SU-DHL-6 (cell line): ENCODE measurements at regions not wholly inside any gene's neighbourhood (a gene's known extent, or its start where the extent isn't known, plus 50 kb on each side); places are given as distances from the start of the nearest gene placed in this dataset.

Experiments
- CTCF ChIP-seq: fragments of 200-600 bp; sonication (generic); IDR thresholded peaks from one replicate; pipeline ENCODE4 v1.5.1; 2017; ENCODE audit warnings: antibody characterized with exemption, mild to moderate bottlenecking, low read length, moderate library complexity; ENCODE audit not compliant: insufficient read depth, poor library complexity, severe bottlenecking
- EZH2phosphoT487 ChIP-seq: fragments of 200-600 bp; sonication (generic), shearing (Covaris generic); conservative IDR thresholded peaks from 2 replicates; pipeline ENCODE4 v1.6.1; 2018; ENCODE audit warnings: mild to moderate bottlenecking, antibody characterized with exemption, low read length, moderate library complexity, mixed read lengths

- TF ChIP-seq CTCF (no peak), EZH2phosphoT487 (no peak)
Observed at GRCh38 chr6:8958894-8959511, 523.7 kb upstream of the SLC35B3 start.
